ENCODE measurements at regions not wholly inside any gene's neighbourhood (a gene's known extent, or its start where the extent isn't known, plus 50 kb on each side); places are given as distances from the start of the nearest gene placed in this dataset.

DNA sequence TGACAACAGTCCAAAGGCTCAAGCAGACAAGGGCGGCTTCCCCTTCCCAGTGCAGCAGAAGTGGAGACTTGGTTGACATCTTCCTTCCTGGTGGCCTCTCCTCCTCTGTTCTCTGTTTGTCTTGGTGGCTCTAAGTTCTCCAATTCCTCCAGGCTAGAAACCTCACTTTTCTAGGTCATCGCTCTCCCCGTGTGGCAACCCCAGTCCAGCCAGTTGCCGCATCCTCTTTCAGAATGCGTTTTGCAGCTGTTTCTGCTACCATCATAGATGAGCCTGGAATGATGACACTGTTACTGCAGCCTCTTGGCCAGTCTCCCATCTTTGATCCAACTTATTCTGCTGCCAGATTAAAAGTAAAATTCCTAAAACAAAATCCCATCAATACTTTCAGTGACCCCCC, 201.5 kb downstream of the TRIM29 start:
- TF ChIP-seq, protein P1, sequence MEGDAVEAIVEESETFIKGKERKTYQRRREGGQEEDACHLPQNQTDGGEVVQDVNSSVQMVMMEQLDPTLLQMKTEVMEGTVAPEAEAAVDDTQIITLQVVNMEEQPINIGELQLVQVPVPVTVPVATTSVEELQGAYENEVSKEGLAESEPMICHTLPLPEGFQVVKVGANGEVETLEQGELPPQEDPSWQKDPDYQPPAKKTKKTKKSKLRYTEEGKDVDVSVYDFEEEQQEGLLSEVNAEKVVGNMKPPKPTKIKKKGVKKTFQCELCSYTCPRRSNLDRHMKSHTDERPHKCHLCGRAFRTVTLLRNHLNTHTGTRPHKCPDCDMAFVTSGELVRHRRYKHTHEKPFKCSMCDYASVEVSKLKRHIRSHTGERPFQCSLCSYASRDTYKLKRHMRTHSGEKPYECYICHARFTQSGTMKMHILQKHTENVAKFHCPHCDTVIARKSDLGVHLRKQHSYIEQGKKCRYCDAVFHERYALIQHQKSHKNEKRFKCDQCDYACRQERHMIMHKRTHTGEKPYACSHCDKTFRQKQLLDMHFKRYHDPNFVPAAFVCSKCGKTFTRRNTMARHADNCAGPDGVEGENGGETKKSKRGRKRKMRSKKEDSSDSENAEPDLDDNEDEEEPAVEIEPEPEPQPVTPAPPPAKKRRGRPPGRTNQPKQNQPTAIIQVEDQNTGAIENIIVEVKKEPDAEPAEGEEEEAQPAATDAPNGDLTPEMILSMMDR (IDR thresholded peaks at IDR 0.05), result no peak
- TF ChIP-seq POLR2A (IDR thresholded peaks at IDR 0.05), result no peak
